T-helper 1 cell (primary cell): ENCODE measurements at regions not wholly inside any gene's neighbourhood (a gene's known extent, or its start where the extent isn't known, plus 50 kb on each side); places are given as distances from the start of the nearest gene placed in this dataset.
"Not testable (repeated sequence)": the region's sequence is repeated elsewhere in the genome, so short reads cannot be mapped to it uniquely, and the experiment has no call there.

ENCODE experiments used
- DNase-seq, 5 donors: peaks; one replicate each; pipeline ENCODE4 v3.0.0-alpha.2; 2012 to 2020

DNA sequence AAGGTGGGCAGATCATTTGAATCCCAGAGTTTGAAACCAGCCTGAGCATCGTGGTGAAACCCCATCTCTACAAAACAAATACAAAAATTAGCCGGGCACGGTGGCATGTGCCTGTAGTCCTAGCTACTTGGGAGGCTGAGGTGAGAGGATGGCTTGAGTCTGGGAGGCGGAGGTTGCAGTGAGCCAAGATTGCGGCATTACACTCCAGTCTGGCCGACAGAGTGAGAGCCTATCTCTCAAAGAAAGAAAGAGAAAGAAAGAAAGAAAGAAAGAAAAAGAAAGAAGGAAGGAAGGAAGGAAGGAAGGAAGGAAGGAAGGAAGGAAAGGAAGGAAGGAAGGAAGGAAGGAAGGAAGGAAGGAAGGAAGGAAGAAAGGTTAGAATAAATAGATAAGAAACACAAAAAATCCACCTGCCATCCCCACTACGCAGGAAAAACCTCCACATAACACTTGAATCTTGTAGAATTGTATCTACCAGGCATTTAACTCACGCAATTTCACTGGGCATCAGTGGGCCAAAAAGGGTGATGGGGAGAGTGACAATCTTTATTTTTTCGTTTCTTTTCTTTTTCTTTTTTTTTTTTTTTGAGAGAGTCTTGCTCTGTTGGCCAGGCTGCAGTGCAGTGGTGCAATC, 58.3 kb upstream of the PTPN1 start:
- not testable (repeated sequence) for DNase-seq

DNA sequence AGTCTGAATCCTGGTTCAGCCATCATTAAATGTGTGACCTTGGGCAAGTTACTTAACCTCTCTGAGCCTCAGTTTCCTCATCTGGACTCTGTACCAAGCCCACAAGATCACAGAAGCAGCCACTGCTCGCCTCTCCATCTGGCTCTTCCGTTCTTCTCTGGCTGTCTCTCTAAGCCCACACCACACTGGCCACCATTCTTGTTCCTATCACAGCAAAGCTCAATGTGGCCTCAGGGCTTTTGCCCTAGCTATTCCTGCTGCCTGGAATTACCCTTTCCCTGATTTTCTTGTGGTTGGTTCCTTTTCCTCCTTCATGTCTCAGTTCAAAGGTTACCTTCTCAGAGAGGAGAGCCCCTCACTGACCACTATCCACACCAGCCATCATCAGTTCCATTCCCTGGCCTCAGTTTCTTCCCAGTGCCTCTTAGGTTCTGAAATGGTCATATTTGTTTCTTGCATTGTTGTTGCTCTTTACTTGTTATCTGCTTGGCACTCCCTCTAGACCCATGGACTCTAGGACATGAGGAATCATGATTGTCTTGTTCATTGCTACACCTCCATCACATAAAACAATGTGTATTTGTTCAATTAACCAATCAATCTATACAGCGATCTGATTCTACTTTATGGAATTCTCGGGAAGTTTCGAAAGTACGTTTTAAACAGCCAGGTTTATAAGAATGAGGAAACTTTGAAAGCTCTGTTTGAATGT, 56.5 kb upstream of the PTPN1 start:
- DNase-seq, result no peak

DNA sequence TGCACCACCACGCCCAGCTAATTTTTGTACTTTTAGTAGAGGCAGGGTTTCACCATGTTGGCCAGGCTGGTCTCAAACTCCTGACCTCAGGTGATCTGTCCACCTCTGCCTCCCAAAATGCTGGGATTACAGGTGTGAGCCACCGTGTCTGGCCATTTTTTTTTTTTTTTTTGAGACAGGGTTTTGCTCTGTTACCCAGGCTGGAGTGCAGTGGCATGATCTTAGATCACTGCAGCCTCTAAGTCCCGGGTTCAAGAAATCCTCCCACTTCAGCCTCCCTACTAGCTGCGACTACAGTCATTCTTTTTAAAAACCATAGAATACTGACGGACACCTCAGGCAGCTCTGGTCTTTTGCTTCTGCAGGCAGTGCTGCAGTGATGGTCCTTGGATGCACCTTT, 54.9 kb upstream of the PTPN1 start:
- not testable (repeated sequence) for DNase-seq

DNA sequence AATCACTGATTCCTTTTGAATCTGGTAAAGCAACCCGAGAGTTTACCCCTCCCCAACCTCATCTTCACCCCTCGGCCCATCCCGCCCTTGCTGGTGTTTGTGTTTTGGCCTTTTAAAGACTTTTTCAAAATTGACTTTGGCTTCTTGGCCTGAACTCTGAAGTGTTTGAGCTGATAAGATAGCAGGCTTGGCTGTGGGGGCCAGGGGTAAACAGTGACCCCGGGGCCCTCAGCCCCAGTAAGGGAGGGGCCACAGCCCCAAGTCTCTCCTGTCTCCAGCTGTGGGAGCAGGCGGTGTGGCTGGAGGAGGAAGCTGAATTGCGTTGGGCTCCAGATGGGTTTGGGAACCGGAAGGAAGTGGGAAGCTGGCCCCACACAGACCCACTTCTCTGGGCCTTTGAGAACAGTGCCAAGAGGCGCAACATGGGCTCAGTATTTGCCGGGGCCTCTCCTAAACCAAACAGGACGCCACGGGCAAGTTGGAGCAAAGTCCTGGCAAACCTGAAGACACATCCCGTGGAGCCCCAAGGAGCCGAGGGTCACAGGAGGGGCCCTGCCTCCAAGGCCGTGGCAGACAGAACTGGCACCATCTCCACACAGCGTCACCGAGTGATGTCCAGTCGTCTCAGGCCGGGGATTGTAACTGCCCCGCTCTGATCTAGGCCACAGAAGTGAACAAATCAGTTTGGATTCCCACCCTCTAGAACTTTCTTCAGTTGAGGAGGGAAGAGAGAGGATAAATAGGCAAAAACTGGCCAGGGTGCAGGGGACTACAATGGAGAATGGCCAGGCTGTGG, 54.3 kb upstream of the PTPN1 start:
- DNase-seq, result no peak

DNA sequence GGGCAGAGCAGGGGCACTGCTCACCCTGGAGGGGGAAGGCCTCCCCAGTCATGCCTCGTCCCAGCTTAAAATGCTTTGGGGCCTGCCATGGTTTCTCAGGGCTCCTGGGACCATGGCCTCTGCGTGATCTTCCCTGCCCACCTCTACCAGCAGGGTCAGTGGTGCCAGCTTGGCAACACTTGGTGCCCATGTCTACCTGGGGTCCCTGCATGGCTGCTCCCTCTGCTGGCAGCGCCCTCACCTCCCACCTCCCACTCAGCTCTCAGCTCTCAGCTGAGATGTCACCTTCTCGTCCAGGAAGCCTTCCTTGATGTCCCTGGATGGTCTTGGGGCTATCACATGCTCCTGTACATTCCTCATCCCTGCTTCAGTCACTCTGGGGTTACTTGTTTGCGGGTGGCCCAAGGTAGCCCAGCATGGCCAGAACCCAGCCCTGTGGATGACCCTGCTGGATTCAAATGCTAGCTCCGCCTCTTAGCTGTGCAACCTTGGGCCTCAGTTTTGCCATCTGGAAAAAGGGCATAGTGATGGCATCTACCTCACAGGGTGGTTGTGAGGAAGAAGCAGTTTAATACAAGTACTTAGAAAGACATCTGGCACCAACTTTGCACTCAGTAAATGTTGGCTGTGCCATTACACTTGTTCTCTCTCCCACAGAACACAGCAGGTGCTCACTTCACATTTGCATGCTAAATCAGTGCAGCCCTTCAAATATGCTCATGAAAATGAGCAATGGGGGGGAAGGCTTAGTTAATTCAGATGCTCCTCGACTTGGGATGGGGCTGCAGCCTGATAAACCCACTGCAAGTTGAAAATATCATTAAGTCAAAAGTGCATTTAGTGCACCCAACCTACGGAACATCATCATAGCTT, 53.5 kb upstream of the PTPN1 start:
- no peak for DNase-seq

DNA sequence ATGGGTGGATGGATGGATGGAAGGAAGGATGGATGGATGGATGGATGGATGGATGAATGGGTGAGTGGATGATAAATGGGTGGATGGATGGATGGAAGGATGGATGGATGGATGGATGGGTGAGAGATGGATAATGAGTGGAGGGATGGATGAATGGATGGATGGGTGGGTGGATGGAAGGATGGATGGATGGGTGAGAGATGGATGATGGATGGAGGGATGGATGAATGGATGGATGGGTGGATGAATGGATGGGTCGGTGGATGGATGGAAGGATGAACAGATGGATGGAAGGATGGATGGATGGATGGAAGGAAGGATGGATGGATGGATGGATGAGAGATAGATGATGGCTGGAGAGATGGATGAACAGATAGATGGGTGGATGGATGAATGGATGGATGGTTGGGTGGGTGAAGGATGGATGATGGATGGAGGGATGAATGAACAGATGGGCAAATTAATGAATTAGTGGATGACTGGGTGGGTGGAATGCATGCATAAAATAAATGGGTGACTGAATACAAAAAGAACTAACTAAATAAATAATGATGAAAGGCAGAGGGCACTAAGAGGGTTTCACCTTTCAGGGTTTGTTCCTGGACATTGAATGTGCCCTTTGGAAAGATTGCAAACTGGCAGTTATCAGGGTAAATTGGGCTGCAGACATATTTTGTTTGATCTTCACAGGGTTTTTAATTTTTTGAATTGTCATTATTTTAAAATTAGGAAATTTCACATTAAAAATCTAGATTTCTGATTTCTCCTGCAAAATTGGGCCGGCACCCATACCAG, 50.9 kb upstream of the PTPN1 start:
- no peak for DNase-seq

DNA sequence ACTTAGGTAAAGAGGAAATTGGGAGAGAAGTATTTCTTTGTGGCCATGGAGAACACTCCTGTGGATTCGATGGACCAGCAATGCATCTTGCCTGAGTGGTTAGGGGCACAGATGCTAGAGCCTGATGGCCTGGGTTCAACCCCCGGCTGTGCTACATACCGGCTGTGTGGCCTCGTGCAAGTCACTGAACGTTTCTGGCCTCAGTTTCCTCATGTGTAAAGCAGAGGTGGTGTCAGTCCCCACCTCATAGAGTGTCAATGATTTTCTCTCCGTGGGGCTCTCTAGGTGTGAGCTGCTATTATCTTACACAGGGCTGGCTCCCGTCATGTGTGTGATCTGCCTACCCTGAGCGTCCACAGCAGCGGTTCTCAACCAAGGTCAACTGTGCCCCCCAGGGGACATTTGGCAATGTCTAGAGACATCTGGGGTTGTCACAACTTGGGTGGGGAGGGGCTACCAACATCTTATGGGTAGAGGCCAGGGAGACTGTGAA, 50.0 kb upstream of the PTPN1 start:
- no peak for DNase-seq
